Smooth muscle cell (in vitro differentiated cells): ENCODE measurements at regions not wholly inside any gene's neighbourhood (a gene's known extent, or its start where the extent isn't known, plus 50 kb on each side); places are given as distances from the start of the nearest gene placed in this dataset.

Experiments used
- DNase-seq: peaks from one replicate; lab custom pipeline; 2025; ENCODE audit not compliant: unreplicated experiment; lab: John Stamatoyannopoulos, UW
- H2AFZ ChIP-seq: fragments of 200-600 bp; sonication (generic); 2 replicates; pipeline ENCODE4 v1.6.0; 2016; ENCODE audit warnings: antibody characterized with exemption, low read depth, mild to moderate bottlenecking
- H3F3A ChIP-seq: fragments of 200-600 bp; sonication (generic); 2 replicates; pipeline ENCODE4 v1.6.0; 2017; ENCODE audit warnings: antibody characterized with exemption, low read depth
- H3K27ac ChIP-seq: fragments of 200-600 bp; sonication (generic); 2 replicates; pipeline ENCODE4 v1.5.1; 2016; ENCODE audit warnings: low read depth, mild to moderate bottlenecking
- H3K27me3 ChIP-seq: fragments of 200-600 bp; sonication (generic); 2 replicates; pipeline ENCODE4 v1.6.1; 2016; ENCODE audit warnings: low read depth, mild to moderate bottlenecking
- H3K36me3 ChIP-seq: fragments of 200-600 bp; sonication (generic); 2 replicates; pipeline ENCODE4 v1.5.1; 2016; ENCODE audit warnings: low read depth
- H3K4me1 ChIP-seq: fragments of 200-600 bp; sonication (generic); 2 replicates; pipeline ENCODE4 v1.5.1; 2016; ENCODE audit warnings: low read depth
- H3K4me2 ChIP-seq: fragments of 200-600 bp; sonication (generic); 2 replicates; pipeline ENCODE4 v1.6.0; 2016; ENCODE audit warnings: mild to moderate bottlenecking
- H3K4me3 ChIP-seq: fragments of 200-600 bp; sonication (generic); 2 replicates; pipeline ENCODE4 v1.5.1; 2016; ENCODE audit warnings: mild to moderate bottlenecking
- H3K79me2 ChIP-seq: fragments of 200-600 bp; sonication (generic); 2 replicates; pipeline ENCODE4 v1.6.0; 2016; ENCODE audit warnings: low read depth, mild to moderate bottlenecking
- H3K9ac ChIP-seq: fragments of 200-600 bp; sonication (generic); 2 replicates; pipeline ENCODE4 v1.6.0; 2016; ENCODE audit warnings: low read depth
- H3K9me3 ChIP-seq: fragments of 200-600 bp; sonication (generic); replicated peaks from 2 replicates; pipeline ENCODE4 v1.5.1; 2016; ENCODE audit warnings: low read depth
- H4K20me1 ChIP-seq: fragments of 200-600 bp; sonication (generic); 2 replicates; pipeline ENCODE4 v1.6.0; 2016; ENCODE audit warnings: low read depth
- CTCF ChIP-seq: fragments of 200-600 bp; sonication (generic); IDR thresholded peaks from 2 replicates; pipeline ENCODE4 v1.5.1; 2017; ENCODE audit warnings: borderline replicate concordance, mild to moderate bottlenecking, antibody characterized with exemption; ENCODE audit not compliant: insufficient read depth, poor library complexity, severe bottlenecking
- WGBS: methylation state at CpG from one replicate; pipeline ENCODE4 v1.1.7; 2016; ENCODE audit warnings: low lambda C conversion rate; 5-methylcytosine and 5-hydroxymethylcytosine counted together

GRCh38 chr7:119931230-119931824 is 341.6 kb upstream of the KCND2 start:
- WGBS = 93% methylated on average over 1 of the region's 1 CpG
- TF ChIP-seq CTCF = no peak
- no peak for DNase-seq

GRCh38 chr7:119935418-119936025 is 337.5 kb upstream of the KCND2 start:
- WGBS = 33% methylated on average over 4 of the region's 4 CpGs
- no peak for DNase-seq
- H2AFZ ChIP-seq = peak overlapping the region; percentile 34

More at GRCh38 chr7:119931230-119931824, 341.6 kb upstream of the KCND2 start:
- Histone ChIP-seq H3K4me1 (no peaks in the 10 kb centered on the region), H3K9ac (no peak overlapping the region), H3F3A (no peaks in the 10 kb centered on the region), H3K36me3 (no peaks in the 10 kb centered on the region), H3K4me2 (no peak overlapping the region), H2AFZ (no peak overlapping the region), H3K79me2 (no peaks in the 10 kb centered on the region), H3K27ac (no peak overlapping the region), H3K4me3 (no peak overlapping the region), H3K27me3 (no peaks in the 10 kb centered on the region), H4K20me1 (no peaks in the 10 kb centered on the region), H3K9me3 (no peaks in the 10 kb centered on the region)

GRCh38 chr7:119936836-119937235 is 336.1 kb upstream of the KCND2 start:
- Histone ChIP-seq H3K4me3 (no peak overlapping the region), H3F3A (no peaks in the 10 kb centered on the region), H4K20me1 (no peaks in the 10 kb centered on the region), H2AFZ (peak overlapping the region; percentile 28), H3K4me1 (no peaks in the 10 kb centered on the region), H3K79me2 (no peaks in the 10 kb centered on the region), H3K9me3 (no peaks in the 10 kb centered on the region), H3K27me3 (no peaks in the 10 kb centered on the region), H3K36me3 (no peaks in the 10 kb centered on the region), H3K9ac (no peak overlapping the region), H3K4me2 (no peak overlapping the region), H3K27ac (no peak overlapping the region)
- TF ChIP-seq CTCF = no peak
- DNase-seq = no peak
- 93% methylated on average over 2 of the region's 2 CpGs for WGBS

More at GRCh38 chr7:119935418-119936025, 337.5 kb upstream of the KCND2 start:
- Histone ChIP-seq H3K27me3 (no peaks in the 10 kb centered on the region), H3K4me3 (no peak overlapping the region), H3K4me1 (no peaks in the 10 kb centered on the region), H3K27ac (no peak overlapping the region), H3K4me2 (no peak overlapping the region), H3F3A (no peaks in the 10 kb centered on the region), H3K36me3 (no peaks in the 10 kb centered on the region), H3K79me2 (no peaks in the 10 kb centered on the region), H3K9me3 (no peaks in the 10 kb centered on the region), H4K20me1 (no peaks in the 10 kb centered on the region), H3K9ac (no peak overlapping the region)
- TF ChIP-seq CTCF = peak; percentile 65

- Histone ChIP-seq H3K27me3 (no peaks in the 10 kb centered on the region), H4K20me1 (no peaks in the 10 kb centered on the region), H3K27ac (no peak overlapping the region), H3K36me3 (no peaks in the 10 kb centered on the region), H2AFZ (no peak overlapping the region), H3F3A (no peaks in the 10 kb centered on the region), H3K79me2 (no peaks in the 10 kb centered on the region), H3K9ac (no peak overlapping the region), H3K9me3 (no peaks in the 10 kb centered on the region), H3K4me2 (no peak overlapping the region), H3K4me3 (no peak overlapping the region), H3K4me1 (no peaks in the 10 kb centered on the region)
- TF ChIP-seq CTCF = no peak
- DNase-seq = no peak
- 95% methylated on average over 3 of the region's 3 CpGs for WGBS
Observed at GRCh38 chr7:119937745-119938144, 335.2 kb upstream of the KCND2 start.
